Uterus (tissue), 2 donors: ENCODE measurements at regions not wholly inside any gene's neighbourhood (a gene's known extent, or its start where the extent isn't known, plus 50 kb on each side); places are given as distances from the start of the nearest gene placed in this dataset.

Experiments used
- POLR2A ChIP-seq, 2 donors: fragments of 450-650 bp; IDR thresholded peaks; one replicate each; pipeline ENCODE4 v1.6.1; 2016; ENCODE audit warnings: antibody characterized with exemption in 2 of 2, mild to moderate bottlenecking in 1 of 2, moderate library complexity in 1 of 2
- TF ChIP-seq, protein P1 (sequence below), 4 experiments: fragments of 200-600 bp in 2 of 4; fragments of 450-650 bp in 2 of 4; sonication (generic) in 2 of 4; IDR thresholded peaks; one replicate each; pipeline ENCODE4 v1.5.1; 2016 to 2019; ENCODE audit warnings: antibody characterized with exemption in 4 of 4, mild to moderate bottlenecking in 2 of 4, moderate library complexity in 1 of 4

DNA sequence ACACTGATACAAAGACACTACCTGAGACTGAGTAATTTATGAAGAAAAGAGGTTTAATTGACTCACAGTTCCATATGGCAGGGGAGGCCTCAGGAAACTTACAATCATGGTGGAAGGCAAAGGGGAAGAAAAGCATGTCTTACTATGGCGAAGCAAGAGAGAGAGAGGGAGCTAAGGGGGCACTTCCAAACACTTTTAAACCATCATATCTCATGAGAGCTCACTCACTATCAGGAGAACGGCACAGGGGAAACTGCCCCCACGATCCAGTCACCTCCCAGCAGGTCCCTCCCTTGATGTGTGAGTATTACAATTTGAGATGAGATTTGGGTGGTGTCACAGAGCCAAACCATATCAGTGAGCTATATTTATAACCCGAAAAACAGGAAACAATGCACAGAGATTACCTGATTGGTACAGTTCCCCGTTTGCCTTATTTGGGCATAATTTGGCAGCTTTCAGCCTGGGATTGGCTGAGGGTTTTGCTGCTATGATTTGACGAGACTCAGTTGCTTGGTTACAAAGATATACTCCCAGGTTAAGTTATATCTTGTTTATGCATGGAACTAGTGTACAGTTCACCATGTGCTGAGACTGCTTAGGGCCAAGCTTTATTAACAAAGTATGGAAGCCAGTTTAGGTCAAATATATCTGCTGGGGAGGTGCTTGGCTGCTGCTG is 184.2 kb downstream of the NR2F2 start:
- TF ChIP-seq, protein P1, sequence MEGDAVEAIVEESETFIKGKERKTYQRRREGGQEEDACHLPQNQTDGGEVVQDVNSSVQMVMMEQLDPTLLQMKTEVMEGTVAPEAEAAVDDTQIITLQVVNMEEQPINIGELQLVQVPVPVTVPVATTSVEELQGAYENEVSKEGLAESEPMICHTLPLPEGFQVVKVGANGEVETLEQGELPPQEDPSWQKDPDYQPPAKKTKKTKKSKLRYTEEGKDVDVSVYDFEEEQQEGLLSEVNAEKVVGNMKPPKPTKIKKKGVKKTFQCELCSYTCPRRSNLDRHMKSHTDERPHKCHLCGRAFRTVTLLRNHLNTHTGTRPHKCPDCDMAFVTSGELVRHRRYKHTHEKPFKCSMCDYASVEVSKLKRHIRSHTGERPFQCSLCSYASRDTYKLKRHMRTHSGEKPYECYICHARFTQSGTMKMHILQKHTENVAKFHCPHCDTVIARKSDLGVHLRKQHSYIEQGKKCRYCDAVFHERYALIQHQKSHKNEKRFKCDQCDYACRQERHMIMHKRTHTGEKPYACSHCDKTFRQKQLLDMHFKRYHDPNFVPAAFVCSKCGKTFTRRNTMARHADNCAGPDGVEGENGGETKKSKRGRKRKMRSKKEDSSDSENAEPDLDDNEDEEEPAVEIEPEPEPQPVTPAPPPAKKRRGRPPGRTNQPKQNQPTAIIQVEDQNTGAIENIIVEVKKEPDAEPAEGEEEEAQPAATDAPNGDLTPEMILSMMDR (IDR thresholded peaks at IDR 0.05) = no peak
- no peak for TF ChIP-seq POLR2A (IDR thresholded peaks at IDR 0.05)
